HG02642 (cell line): ENCODE measurements at regions not wholly inside any gene's neighbourhood (a gene's known extent, or its start where the extent isn't known, plus 50 kb on each side); places are given as distances from the start of the nearest gene placed in this dataset.

Experiments used
- ATAC-seq: cut with Tn5 transposase; IDR thresholded peaks from one replicate; pipeline ENCODE4 v1.9.1; 2021; ENCODE audit warnings: mild to moderate bottlenecking; ENCODE audit not compliant: unreplicated experiment, poor library complexity

DNA sequence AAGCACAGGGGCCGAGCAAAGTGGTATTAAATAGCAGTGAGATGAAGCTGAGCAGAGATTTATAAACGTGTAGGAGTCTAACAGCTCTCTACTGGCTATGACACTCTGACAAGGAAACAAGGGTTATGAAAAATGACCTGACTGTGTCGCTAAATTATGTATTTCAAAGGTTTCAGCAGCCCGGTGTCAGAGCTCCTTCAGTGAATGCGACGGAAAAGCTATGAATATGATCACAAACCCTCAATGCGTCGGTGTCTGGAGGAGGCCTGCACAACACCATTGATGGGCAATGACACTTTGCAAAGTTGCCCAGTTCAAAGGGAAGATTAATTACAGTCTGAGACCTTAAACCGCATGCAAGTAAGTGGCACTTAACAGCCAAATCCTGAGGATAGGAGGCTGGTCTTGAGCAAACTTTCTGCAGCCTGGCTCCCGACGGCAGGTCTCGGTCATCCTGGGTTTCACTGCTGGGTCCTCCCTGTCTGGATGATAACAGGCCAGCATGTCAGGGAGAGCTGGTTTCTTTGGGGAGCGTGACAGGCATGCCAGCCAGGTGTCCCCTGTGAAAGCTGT lies 615.1 kb upstream of the SALL3 start:
- no peak for ATAC-seq

- no peak for ATAC-seq
Measured at GRCh38 chr18:78367996-78368395, 611.6 kb upstream of the SALL3 start.

DNA sequence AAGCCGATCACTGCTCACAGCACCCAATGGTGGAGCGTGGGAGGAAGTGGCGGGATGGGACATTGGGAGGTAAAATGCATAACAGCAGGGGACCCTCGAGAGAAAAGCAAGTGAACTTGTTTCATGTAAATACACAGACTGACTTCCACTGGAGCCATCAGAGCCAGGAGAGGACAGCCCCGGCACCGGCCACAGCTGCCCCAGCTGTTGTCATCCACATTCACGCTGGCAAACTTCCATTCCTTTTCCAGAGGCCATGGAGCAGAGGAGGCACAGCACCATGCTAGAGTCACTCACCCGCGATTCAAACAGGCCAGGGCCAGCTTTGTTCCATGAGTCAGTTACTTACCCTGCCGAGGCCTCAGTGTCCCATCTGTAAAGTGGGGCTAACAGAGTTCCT lies 610.9 kb upstream of the SALL3 start:
- ATAC-seq, result no peak

GRCh38 chr18:78376046-78376445 lies 603.6 kb upstream of the SALL3 start:
- ATAC-seq, result no peak

GRCh38 chr18:78378403-78378802 lies 601.2 kb upstream of the SALL3 start:
- no peak for ATAC-seq

DNA sequence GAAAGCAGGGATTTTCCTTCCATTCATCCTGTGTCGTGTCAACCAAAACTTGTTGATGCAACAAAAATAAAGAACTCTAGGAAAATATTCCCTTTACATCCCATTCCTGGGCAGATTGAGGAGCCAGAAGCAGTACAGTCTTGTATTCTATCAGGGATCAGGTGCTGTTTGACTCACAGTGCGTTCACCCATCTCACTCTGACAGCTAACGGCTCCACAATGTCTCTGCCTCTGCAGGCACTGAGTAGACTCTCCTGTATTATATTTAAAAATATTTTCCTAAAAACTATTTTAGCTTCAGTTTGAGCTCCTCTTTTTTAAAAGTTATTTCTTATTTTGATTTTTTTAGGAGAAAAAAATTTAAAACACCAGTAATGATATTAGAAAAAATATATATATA lies 600.6 kb upstream of the SALL3 start:
- no peak for ATAC-seq

DNA sequence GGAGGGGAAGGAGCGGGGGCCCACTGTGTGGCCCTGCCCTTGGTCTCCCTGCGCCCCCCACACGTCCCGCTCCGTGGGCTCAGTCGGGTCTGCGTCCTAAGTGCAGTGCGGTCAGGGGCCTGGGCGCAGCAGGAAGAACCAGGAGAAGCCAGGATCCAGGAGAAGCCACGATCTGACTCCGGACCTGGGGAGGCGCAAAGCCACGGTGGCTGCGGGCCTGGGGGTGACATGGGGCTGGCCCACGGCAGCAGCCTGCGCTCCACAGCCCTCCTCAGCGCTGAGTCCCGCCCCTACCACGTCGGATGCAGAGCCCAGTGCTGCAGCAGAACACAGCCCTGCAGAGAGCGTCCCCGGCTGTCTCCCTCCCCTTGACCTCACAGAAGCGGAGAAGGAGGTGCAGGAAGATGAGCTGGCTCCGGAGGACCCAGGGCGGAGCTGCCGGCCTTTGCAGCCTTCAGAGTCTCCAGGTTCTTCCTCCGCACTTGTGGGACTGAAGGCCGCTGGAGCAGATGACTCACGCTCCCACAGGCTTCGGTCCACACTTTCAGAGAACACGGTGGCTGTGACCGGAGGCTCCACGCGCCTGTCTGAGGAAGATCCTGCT lies 589.2 kb upstream of the SALL3 start:
- no peak for ATAC-seq

GRCh38 chr18:78390952-78391348 lies 588.7 kb upstream of the SALL3 start:
- ATAC-seq, result no peak

GRCh38 chr18:78393086-78393862 lies 586.3 kb upstream of the SALL3 start:
- ATAC-seq, result no peak

DNA sequence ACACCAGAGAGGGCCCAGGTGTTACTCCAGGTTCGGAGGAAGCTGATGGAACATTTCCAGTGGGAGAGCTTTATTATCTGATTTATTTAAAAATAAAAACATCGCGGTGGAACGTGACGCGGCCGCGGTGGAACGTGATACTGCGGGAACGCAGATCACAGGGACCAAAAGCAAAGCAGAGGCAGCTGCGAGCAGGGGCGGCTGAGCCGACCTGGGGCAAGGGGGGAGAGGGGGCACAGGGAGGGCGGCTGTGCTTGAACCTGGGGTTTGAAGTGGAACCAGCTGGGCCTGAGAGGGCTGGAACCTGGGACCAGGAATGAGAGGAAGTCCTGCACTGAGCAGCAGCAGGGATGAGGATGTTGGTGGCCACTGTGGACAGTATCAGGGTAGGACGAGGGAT lies 583.5 kb upstream of the SALL3 start:
- ATAC-seq, result no peak

DNA sequence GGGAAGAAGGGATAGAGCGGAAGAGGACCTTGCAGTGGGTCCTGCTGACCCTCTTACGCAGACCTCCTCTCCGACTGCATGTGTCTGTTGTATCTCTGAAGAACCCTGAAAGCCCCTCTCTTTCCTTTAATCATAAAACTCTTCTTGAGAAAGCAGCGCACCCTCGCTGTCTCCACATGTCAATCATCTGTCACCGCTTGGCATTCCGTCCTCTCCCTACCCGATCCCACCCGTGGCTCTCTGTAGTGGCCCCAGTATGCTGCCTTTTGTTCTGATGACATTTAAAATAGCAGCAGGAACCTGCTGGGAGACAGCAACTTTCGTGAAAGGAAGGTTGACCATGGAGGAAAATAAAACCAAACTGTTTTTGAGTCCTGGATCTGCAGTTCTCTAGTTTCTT lies 582.9 kb upstream of the SALL3 start:
- ATAC-seq, result no peak

GRCh38 chr18:78399992-78400503 lies 579.6 kb upstream of the SALL3 start:
- ATAC-seq, result no peak

DNA sequence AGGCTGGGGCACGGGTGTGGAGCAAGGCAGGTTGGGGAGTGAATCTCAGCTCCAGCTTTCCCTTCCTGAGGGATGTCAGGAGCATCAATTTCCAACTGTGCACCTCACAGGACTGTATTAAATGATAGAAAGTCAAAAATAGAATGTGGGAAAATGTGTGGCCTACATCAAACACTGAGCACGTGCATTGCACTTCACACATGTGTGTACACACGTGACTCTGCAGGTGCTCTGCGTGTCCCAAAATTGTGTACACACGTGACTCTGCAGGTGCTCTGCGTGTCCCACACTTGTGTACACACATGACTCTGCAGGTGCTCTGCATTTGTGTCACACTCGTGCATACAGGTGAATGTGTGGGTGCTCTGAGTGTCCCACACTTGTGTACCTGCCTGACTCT lies 577.2 kb upstream of the SALL3 start:
- ATAC-seq, result no peak

GRCh38 chr18:78402966-78403365 lies 576.7 kb upstream of the SALL3 start:
- no peak for ATAC-seq

DNA sequence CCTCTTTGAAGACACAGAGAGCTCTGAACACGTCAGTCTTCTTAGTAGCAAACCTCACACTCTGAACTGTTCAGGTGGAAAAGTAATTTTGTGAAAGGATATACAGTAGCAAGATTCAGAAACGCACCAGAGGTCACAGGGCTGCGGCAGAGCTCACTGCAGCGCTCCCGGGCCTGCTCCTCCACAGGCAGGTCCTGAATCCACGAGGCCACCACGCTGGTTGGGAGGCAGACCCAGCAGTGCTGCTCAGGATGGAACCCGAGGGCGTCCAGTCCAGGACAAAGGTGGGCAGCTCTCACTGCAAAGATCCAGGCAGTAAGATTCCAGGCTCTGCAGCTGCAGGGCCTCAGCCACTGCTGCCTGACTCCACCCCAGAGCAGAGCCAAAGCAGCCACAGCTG lies 576.2 kb upstream of the SALL3 start:
- ATAC-seq, result no peak

DNA sequence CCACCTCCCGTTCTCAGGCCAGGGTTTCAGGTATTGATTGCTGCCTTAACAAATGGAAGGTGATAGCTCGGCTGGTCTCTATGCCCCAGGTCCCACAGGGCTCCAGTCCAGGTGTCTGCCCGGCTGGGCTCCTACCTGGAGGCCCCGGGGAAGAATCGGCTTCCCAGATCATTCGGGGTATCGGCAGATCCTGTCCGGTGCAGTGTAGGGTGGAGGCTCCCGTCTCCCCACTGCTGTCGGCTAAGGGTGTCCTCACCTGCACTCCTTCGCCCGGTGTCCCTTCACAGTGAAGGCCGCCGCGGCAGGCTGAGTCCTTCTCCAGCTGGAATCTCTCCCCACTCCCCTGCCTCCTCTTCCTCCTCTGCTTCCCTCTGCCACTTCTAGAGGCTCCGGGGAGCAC lies 573.9 kb upstream of the SALL3 start:
- no peak for ATAC-seq

DNA sequence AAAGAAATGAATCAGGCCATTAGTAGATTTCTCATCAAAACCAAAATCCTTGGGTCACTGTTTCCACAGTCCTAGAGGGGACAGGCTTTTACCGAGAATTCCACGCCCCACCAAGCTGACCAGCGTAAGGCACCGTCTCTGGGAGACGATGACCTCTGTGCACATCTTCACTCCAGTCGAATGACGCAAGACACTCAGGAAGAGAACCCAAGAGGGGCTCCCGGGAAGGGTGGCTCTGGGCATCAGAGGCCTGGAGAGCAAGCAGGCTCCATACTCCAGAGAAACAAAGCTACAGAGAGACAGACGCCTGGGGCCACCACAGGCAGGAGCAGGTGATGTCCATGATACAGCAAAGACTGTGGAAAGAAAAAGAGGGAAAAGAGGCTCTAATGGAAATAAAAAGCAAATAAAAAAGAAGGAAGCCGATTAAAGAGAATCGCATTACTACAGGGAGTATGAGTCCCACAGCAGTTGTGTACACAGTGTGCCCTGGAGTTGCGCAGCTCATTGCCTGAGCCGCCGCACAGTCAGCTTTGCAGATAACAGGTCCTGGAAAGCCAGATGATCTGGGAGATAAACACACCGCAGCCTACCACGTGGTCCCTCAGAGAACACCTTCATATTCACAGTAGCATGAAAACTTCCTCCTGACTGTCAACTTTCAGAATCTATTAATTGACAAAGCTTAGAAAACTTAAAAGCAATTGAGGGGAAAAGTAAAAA lies 572.7 kb upstream of the SALL3 start:
- no peak for ATAC-seq

GRCh38 chr18:78407466-78407844 lies 572.2 kb upstream of the SALL3 start:
- ATAC-seq, result no peak

- no peak for ATAC-seq
Measured at GRCh38 chr18:78408623-78409022, 571.0 kb upstream of the SALL3 start.

DNA sequence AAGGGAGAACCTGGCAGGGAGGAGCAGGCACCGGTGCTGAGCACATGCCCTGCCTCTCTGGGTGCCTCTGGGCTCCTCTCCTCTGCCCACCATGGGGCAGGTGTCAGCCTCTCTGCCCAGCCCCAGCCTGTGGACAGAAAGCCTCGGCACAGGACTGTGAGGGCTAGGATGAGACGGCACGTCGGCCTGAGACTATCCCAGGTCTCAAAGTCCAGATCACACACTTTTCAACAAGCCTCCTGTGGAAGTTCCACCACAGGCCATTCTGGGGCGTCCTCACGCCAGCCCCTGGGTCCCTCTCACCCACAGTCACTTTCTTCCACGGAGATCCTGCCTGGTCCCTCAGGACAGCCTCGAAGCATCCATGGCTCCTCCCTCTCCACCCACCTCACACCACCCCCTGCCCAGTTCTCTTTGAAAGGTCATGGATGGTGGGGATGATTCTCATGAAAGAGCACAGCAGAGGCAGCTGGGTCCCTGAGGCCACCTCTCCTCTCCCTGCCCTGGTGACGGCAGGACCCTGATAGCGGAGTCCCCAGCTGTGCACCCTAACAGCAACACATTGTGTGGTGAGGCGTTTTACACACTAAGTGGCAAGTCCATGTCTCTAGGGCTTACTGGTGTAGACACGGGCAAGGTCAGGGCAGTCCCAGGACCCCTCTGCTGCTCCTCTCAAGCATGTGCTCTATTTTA lies 569.4 kb upstream of the SALL3 start:
- ATAC-seq, result no peak
